Epidermal melanocyte (primary cell): ENCODE measurements at regions not wholly inside any gene's neighbourhood (a gene's known extent, or its start where the extent isn't known, plus 50 kb on each side); places are given as distances from the start of the nearest gene placed in this dataset.
"Not testable (repeated sequence)": the region's sequence is repeated elsewhere in the genome, so short reads cannot be mapped to it uniquely, and the experiment has no call there.

Source experiments
- DNase-seq: peaks from one replicate; pipeline ENCODE4 v3.0.0; 2011; ENCODE audit warnings: low spot score; ENCODE audit not compliant: insufficient read length

DNA sequence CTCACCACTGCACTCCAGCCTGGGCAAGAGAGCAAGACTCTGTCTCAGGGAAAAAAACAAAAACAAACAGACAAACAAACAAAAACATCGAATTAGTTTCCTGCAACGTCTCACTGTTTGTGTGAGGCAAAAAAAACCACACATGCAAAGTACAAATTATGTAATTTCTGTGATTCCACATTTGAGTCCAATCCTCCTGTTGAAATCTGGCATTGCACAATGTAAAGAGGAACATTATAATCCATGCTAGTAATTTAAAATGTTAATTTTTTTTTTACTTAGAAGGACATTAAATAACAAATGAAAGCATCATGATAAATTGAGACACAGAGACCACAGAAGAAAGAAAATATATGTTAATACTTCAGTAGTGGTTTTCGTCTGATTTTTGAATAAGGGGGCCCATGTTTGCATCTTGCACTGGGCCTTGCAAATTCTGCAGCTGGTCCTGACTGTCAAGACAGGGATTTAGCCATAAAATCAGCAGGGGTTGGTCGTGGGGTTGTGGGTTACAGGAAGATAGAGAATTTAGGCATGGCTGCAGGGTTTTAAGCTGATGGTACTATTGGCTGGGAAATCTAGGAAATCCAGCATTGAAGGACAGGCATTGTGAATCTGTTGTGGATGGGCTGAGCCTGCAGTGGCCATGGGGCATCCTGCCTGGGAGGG is 102.6 kb upstream of the ALDH3B2 start:
- no peak for DNase-seq

DNA sequence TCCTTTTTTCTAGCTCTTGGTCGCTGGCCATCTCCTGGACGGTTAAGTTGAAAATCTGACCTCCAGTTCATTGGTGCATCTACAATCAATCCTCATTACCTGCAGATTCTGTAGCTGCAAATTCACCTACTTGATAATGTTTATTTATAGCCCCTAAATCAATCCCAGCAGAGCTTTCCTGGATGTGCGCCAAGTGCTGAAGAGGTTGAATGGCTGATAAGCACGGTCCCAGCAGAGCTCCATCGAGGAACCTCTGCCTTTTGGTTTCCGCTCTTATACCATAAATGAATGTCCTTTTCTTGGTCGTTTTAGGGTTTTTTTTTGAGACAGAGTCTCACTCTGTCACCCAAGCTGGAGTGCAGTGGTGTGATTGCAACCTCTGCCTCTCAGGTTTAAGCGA is 99.8 kb upstream of the ALDH3B2 start:
- DNase-seq: not testable (repeated sequence)

DNA sequence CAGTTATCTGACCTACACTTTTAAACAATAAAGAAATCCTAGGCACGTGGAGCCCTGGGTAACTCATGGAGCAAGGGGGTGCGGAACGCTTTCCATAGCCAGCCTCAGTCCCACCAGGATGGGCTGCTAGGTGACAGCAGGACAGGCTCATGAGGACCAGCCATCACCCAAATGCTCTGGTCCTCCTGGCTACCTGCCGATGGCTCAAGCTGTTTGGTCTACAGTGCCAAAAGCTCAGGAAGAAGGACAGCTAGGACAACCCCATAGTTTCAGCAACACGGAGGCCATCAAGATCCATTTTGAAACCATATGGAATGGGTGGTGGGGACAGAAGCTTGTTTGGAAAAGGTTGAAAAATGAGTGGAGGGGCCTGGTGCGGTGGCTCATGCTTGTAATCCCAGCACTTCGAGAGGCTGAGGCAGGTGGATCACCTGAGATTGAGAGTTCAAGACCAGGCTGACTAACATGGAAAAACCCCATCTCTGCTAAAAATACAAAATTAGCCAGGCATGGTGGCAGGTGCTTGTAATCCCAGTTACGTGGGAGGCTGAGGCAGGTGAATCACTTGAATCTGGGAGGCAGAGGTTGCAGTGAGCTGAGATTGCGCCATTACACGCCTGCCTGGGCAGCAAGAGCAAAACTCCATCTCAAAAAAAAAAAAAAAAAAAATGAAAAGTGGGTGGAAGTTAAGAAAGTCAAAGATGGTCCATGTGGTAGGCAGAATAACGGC is 93.7 kb upstream of the ALDH3B2 start:
- not testable (repeated sequence) for DNase-seq

DNA sequence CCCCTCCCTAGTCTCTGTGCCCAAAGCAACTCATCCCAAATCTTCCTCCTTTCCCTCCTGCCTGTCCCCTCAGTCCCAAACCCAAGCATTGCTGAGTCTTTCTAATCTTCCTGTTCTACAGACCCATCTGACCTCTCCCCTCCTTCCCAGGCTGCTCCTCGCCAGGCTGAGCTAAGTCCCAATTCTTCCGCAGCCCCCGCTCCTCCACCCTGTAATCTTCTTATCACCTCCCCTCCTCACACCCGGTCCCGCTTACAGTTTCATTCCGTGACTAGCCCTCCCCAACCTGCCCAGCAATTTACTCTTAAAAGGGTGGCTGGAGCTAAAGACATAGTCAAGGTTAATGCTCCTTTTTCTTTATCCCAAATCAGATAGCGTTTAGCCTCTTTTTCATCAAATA is 86.8 kb upstream of the ALDH3B2 start:
- not testable (repeated sequence) for DNase-seq

DNA sequence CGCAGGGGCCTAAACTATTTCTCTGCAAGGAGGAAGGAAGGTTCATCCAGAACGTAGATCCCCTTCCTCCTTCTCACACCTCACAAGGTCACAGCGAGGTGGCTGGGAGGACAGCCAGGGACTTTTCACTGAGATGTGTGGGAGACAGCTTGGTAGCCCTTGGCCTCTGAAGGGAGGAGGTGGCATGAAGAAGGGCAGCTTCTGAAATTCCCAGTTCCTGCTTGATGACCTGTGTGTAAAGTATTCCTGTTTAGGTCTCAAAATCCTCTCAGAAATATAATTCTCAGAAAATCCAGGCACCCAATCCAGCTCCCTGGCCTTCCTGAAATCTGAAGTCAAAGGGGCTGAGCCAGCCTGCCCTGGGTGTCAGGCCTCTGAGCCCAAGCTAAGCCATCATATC is 84.9 kb upstream of the ALDH3B2 start:
- not testable (repeated sequence) for DNase-seq

DNA sequence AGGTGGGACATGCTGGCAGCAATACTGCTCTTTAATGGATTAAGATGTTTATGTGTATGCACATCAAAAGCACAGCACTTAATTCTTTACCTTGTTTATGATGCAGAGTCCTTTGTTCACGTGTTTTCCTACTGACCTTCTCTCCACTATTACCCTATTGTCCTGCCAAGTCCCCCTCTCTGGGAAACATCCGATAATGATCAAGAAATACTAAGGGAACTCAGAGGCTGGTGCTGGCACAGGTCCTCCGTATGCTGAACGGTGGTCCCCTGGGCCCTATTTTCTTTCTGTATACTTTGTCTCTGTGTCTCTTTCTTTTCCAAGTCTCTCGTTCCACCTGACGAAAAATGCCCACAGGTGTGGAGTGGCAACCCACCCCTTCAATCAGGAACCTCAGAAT is 84.0 kb upstream of the ALDH3B2 start:
- DNase-seq: not testable (repeated sequence)

DNA sequence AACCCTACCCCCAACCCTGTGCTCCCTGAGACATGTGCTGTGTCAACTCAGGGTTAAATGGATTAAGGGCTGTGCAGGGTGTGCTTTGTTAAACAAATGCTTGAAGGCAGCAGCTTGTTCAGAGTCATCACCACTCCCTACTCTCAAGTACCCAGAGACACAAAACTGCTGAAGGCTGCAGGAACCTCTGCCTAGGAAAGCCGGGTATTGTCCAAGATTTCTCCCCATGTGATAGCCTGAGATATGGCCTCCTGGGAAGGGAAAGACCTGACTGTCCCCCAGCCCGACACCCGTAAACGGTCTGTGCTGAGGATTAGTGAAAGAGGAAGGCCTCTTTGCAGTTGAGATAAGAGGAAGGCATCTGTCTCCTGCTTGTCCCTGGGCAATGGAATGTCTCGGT is 83.6 kb upstream of the ALDH3B2 start:
- DNase-seq: not testable (repeated sequence)

DNA sequence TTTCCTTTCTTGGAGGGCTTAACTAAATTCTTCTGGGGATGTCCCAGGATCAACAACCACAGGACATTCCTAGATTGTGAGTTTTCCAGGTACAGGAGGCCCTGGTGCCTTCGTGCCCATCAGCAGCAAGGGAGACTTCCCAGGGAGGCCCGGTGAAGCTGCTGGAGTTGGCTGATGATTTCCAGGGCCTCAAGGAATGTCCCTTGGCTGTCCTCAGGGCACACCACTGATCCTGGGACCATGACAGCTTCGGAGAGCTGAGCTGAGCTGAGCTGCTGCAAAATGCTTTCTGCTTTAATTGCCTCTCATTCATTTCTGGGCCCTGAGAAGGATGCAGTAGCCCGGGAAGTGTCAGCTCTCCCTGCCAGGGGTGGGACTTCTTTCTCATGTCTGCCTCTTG is 79.4 kb upstream of the ALDH3B2 start:
- not testable (repeated sequence) for DNase-seq

DNA sequence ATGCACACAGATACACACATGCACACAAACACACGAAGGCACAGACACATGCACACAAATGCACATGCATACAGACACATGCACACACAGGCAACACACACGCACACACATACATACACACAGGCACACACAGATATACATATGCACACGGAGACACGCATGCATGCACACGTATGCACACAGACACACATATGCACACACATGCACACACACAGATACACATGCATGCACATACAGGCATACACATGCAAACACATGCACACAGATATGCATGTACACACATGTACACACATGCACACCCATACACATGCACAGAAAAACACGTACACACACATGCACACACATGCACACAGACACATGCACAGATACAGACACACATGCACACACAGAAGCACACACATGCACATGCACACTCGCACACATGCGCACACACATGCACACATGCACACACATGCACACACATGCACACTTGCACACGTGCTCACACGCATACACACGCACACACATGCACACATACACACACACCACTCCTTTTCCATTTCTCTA is 70.8 kb upstream of the ALDH3B2 start:
- DNase-seq: no peak

DNA sequence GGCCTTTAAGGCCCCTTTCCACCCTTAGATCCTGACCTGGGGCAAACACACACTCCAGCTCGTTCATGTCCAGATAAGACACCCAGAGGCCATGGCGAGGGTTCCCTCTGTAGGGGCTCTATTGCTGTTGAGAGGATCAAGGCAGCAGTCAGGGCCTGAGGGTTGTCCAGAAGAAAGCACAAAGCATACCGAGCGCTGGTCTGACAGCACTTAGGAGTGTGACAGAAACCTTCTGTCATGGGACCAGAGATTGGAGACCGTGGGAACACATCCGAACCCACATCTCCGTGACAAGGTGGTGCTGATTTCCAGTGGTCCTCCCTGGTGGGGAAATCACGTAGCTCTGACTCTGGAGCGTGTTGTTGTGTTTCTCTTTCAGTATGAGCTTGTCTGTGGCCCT is 69.8 kb upstream of the ALDH3B2 start:
- not testable (repeated sequence) for DNase-seq

DNA sequence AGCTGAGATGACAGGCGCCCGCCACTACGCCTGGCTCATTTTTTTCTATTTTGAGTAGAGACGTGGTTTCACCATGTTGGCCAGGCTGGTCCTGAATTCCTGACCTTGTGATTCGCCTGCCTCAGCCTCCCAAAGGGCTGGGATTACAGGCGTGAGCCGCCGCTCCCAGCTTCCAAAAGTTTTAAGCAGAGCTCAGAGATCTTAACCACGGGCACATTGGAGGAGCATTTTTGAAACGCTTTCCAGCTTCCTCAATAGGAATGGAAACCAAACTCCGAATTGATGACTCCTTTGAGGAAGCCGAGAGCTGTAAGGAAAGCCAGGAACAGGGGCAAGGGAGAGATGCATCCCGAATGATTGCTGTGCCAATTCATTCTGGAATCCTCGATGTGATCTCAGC is 63.8 kb upstream of the ALDH3B2 start:
- not testable (repeated sequence) for DNase-seq

DNA sequence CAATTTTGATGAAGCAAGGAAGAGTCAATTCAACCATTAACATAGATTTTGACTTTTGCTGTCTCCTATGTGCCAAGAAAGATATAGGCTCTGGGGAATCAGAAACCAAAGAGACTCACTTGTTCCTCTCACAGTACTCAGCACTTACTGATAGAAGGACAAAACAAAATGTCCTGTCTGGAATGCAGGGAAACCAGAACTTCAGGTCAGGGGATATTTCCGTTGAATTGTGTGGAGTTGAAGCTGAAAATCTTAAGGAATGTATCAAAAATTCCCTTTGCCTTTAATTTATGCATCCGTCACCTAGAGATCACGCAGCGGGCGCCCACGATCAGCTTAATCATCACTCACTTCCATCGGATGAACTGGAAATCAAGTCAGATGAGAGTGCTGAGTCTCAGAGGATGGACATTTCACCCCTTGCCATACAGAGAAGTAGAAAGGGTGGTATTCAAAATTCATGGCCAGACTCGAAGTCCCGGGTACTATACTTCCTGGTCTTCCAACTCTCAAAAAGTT is 63.2 kb upstream of the ALDH3B2 start:
- DNase-seq: not testable (repeated sequence)

DNA sequence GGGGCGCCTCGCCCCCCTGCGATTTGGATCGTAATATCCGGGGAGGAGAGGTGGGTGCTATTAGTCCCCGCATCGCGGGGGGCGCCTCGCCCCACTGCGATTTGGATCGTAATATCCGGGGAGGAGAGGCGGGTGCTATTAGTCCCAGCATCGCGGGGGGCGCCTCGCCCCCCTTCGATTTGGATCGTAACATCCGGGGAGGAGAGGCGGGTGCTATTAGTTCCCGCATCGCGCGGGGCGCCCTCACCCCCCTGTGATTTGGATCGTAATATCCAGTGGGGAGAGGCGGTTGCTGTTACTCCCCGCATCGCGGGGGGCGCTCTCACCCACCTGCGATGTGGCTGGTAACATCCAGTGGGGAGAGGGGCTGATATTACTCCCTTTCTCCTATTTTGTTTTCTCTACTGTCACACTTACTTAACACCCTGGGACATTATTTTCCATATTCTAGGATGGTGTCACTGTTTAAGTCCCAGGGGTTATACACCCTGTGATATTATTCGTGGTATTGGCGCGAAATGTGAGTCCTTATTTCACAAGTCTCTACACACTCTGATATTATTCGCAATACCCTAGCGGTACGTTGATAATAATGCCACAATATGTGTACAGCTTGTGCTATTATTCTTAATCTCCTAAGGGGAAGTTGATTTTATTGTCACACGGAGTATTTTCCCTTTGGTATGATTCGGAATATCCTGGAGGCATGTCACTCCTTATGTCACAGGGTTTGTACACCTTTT is 57.8 kb upstream of the ALDH3B2 start:
- no peak for DNase-seq

DNA sequence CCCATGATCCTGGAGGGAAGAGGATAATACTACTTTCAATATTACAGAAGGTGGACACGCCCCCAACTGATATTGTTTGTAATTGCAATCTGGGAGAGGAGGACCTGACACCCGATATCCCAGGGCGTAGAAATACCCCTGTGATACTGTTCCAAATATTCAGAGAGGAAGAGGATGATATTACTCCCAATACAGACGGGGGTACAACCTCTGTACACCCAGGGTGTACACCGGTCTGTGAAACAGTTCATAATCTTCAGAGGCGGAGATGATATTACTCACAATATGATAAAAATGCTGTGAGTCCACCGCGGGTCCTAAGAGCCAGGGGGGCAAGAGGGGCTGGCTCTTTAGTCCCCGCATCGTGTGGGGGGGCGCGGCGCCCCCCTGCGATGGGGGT is 57.2 kb upstream of the ALDH3B2 start:
- DNase-seq: no peak

DNA sequence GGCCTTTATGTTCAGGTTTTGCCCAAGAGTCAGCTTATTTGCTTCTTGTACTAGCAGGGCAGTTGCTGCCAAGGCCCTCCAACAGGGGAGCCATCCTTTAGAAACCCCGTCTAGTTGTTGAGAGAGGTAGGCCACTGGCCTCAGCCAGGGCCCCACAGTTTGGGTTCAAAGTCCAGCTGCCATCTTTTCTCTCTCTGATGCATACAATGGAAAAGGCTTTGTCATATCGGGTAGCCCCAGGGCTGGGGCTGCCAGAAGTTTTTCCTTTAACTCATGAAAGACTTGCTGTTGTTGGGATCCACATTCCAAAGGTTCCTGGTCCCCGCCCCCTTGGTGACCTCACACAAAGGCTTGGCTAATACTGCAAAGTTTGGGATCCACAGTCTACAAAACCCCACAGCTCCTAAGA is 53.7 kb upstream of the ALDH3B2 start:
- not testable (repeated sequence) for DNase-seq

DNA sequence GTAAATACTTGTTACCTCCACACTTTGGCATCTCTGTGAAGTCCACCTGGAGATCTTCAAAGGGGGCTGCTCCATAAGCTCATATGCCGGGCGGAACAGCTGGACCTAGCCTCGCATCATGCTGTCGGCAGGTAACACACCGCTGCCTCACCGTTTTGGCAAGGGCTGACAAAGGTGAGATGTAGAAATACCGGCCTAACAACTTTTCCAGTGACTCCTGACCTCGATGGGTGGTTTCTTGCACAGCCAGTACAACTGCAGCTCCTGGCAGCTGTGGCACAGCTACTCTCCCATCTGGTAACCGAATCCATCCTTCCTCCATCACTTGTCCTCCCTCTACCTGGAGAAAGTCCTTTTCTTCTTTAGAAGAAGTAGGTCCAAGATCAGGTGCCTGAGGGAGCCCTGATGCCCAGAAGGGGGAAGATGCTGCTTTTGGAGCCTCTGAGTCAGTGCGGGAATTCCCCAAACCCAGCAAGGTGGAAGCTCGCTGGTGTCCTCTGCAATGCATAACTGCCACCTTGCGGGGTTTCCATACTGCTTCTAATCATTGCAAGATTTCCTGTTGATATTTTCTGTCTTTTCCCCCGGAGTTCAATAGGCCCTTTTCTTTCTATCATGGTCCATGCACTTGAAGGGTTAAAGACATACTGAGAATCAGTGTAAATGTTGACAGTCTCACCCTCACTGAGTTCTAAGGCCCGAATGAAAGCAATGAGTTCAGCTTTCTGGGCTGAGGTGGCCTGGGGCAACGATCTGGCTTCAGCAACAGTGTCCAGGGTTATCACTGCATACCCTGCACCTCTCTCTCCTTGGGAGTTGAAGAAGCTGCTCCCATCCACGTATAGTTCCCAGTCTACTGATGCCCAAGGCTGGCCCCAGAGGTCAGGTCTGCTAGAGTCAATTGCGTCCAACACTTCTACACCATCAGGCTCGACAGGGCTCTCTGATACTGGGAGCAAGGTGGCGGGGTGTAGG is 52.9 kb upstream of the ALDH3B2 start:
- DNase-seq: not testable (repeated sequence)
